Stimulated activated memory B cell treated with anti-CD40 and anti-IgM and Interleukin-4, amounts not matched to agents 10 μg/mL and 1 μg/mL and 100 μg/mL, for 72 hours (primary cell): ENCODE measurements at regions not wholly inside any gene's neighbourhood (a gene's known extent, or its start where the extent isn't known, plus 50 kb on each side); places are given as distances from the start of the nearest gene placed in this dataset.
"Not testable (repeated sequence)": the region's sequence is repeated elsewhere in the genome, so short reads cannot be mapped to it uniquely, and the experiment has no call there.

Experiments used
- ATAC-seq: fragments of 150-1000 bp; cut with Tn5 transposase; 2 replicates; pipeline ENCODE4 v1.10.0; 2021
- H3K27ac Mint-ChIP-seq: one replicate; pipeline ENCODE4 v1.8.0; 2022; ENCODE audit warnings: mild to moderate bottlenecking, mixed read lengths
- H3K27me3 Mint-ChIP-seq: one replicate; pipeline ENCODE4 v1.8.0; 2022; ENCODE audit warnings: mixed read lengths
- H3K36me3 Mint-ChIP-seq: one replicate; pipeline ENCODE4 v1.8.0; 2022; ENCODE audit warnings: mixed read lengths
- H3K4me1 Mint-ChIP-seq: one replicate; pipeline ENCODE4 v1.8.0; 2022; ENCODE audit warnings: mixed read lengths
- H3K4me3 Mint-ChIP-seq: one replicate; pipeline ENCODE4 v1.8.0; 2022; ENCODE audit warnings: mild to moderate bottlenecking, moderate library complexity, mixed read lengths
- H3K9me3 Mint-ChIP-seq: one replicate; pipeline ENCODE4 v1.8.0; 2022; ENCODE audit warnings: mixed read lengths

- not testable (repeated sequence) for H3K4me3 Mint-ChIP-seq, H3K4me1 Mint-ChIP-seq, H3K36me3 Mint-ChIP-seq, ATAC-seq, H3K27ac Mint-ChIP-seq, H3K9me3 Mint-ChIP-seq
- peaks cover 34% of the 10 kb centered on the region for H3K27me3 Mint-ChIP-seq
Observed at GRCh38 chr2:62605471-62605870, 99.5 kb upstream of the TMEM17 start.

- no peak for ATAC-seq
- H3K36me3 Mint-ChIP-seq = peaks cover 8% of the 10 kb centered on the region
- peaks cover 12% of the 10 kb centered on the region for H3K4me1 Mint-ChIP-seq
- H3K4me3 Mint-ChIP-seq = no peak overlapping the region
- H3K27ac Mint-ChIP-seq = no peak overlapping the region
- peaks cover 34% of the 10 kb centered on the region for H3K27me3 Mint-ChIP-seq
- peaks cover 13% of the 10 kb centered on the region for H3K9me3 Mint-ChIP-seq
Observed at GRCh38 chr2:62604336-62604735, 98.3 kb upstream of the TMEM17 start.

GRCh38 chr2:62603154-62603712 lies 97.2 kb upstream of the TMEM17 start:
- Mint-ChIP-seq H3K27ac (no peak overlapping the region), H3K27me3 (peaks cover 34% of the 10 kb centered on the region), H3K9me3 (peaks cover 13% of the 10 kb centered on the region), H3K4me1 (peaks cover 17% of the 10 kb centered on the region), H3K4me3 (no peak overlapping the region), H3K36me3 (peaks cover 8% of the 10 kb centered on the region)
- ATAC-seq = no peak

GRCh38 chr2:62599674-62600410 lies 93.8 kb upstream of the TMEM17 start:
- not testable (repeated sequence) for H3K4me3 Mint-ChIP-seq, H3K36me3 Mint-ChIP-seq, ATAC-seq, H3K27ac Mint-ChIP-seq, H3K9me3 Mint-ChIP-seq
- Mint-ChIP-seq H3K4me1 (peaks cover 17% of the 10 kb centered on the region), H3K27me3 (peaks cover 15% of the 10 kb centered on the region)

GRCh38 chr2:62597323-62597722 lies 91.3 kb upstream of the TMEM17 start:
- Mint-ChIP-seq H3K4me1 (peaks cover 17% of the 10 kb centered on the region), H3K9me3 (peaks cover 4% of the 10 kb centered on the region), H3K27ac (no peak overlapping the region), H3K4me3 (no peak overlapping the region), H3K36me3 (no peaks in the 10 kb centered on the region), H3K27me3 (no peaks in the 10 kb centered on the region)
- no peak for ATAC-seq

GRCh38 chr2:62596061-62596921 lies 90.3 kb upstream of the TMEM17 start:
- Mint-ChIP-seq H3K27ac (no peak overlapping the region), H3K27me3 (no peaks in the 10 kb centered on the region), H3K4me1 (peaks cover 17% of the 10 kb centered on the region), H3K4me3 (no peak overlapping the region), H3K36me3 (no peaks in the 10 kb centered on the region), H3K9me3 (peaks cover 4% of the 10 kb centered on the region)
- no peak for ATAC-seq

- Mint-ChIP-seq H3K4me3 (no peak overlapping the region), H3K4me1 (peaks cover 15% of the 10 kb centered on the region), H3K27ac (no peak overlapping the region), H3K27me3 (no peaks in the 10 kb centered on the region), H3K9me3 (peaks cover 4% of the 10 kb centered on the region), H3K36me3 (no peaks in the 10 kb centered on the region)
- no peak for ATAC-seq
Observed at GRCh38 chr2:62595474-62595873, 89.5 kb upstream of the TMEM17 start.

- peaks cover 5% of the 10 kb centered on the region for H3K4me1 Mint-ChIP-seq
- H3K36me3 Mint-ChIP-seq = no peaks in the 10 kb centered on the region
- H3K27ac Mint-ChIP-seq = no peak overlapping the region
- no peak overlapping the region for H3K4me3 Mint-ChIP-seq
- no peak for ATAC-seq
- no peaks in the 10 kb centered on the region for H3K9me3 Mint-ChIP-seq
- H3K27me3 Mint-ChIP-seq = peaks cover 3% of the 10 kb centered on the region
Observed at GRCh38 chr2:62593825-62594224, 87.8 kb upstream of the TMEM17 start.

- H3K27me3 Mint-ChIP-seq = peaks cover 20% of the 10 kb centered on the region
- H3K4me1 Mint-ChIP-seq = no peaks in the 10 kb centered on the region
- H3K9me3 Mint-ChIP-seq = no peaks in the 10 kb centered on the region
- H3K4me3 Mint-ChIP-seq = no peak overlapping the region
- H3K27ac Mint-ChIP-seq = no peak overlapping the region
- no peak for ATAC-seq
- no peaks in the 10 kb centered on the region for H3K36me3 Mint-ChIP-seq
Observed at GRCh38 chr2:62591491-62591890, 85.5 kb upstream of the TMEM17 start.

GRCh38 chr2:62589691-62590356 lies 83.8 kb upstream of the TMEM17 start:
- Mint-ChIP-seq H3K27me3 (peaks cover 30% of the 10 kb centered on the region), H3K36me3 (no peaks in the 10 kb centered on the region), H3K4me1 (no peaks in the 10 kb centered on the region), H3K27ac (no peak overlapping the region), H3K4me3 (no peak overlapping the region), H3K9me3 (no peaks in the 10 kb centered on the region)
- ATAC-seq = no peak

GRCh38 chr2:62587592-62587991 lies 81.6 kb upstream of the TMEM17 start:
- H3K36me3 Mint-ChIP-seq = no peaks in the 10 kb centered on the region
- no peaks in the 10 kb centered on the region for H3K4me1 Mint-ChIP-seq
- H3K27ac Mint-ChIP-seq = no peak overlapping the region
- no peak overlapping the region for H3K4me3 Mint-ChIP-seq
- no peaks in the 10 kb centered on the region for H3K9me3 Mint-ChIP-seq
- peaks cover 32% of the 10 kb centered on the region for H3K27me3 Mint-ChIP-seq
- no peak for ATAC-seq

GRCh38 chr2:62586981-62587380 lies 81.0 kb upstream of the TMEM17 start:
- H3K9me3 Mint-ChIP-seq = no peaks in the 10 kb centered on the region
- H3K36me3 Mint-ChIP-seq = no peaks in the 10 kb centered on the region
- no peak for ATAC-seq
- no peak overlapping the region for H3K27ac Mint-ChIP-seq
- H3K4me1 Mint-ChIP-seq = no peaks in the 10 kb centered on the region
- no peak overlapping the region for H3K4me3 Mint-ChIP-seq
- H3K27me3 Mint-ChIP-seq = peaks cover 32% of the 10 kb centered on the region

- no peaks in the 10 kb centered on the region for H3K9me3 Mint-ChIP-seq
- peaks cover 14% of the 10 kb centered on the region for H3K27me3 Mint-ChIP-seq
- no peak overlapping the region for H3K4me3 Mint-ChIP-seq
- no peaks in the 10 kb centered on the region for H3K36me3 Mint-ChIP-seq
- no peaks in the 10 kb centered on the region for H3K4me1 Mint-ChIP-seq
- ATAC-seq = no peak
- H3K27ac Mint-ChIP-seq = no peak overlapping the region
Observed at GRCh38 chr2:62578803-62579640, 73.0 kb upstream of the TMEM17 start.

- no peak for ATAC-seq
- H3K4me1 Mint-ChIP-seq = no peaks in the 10 kb centered on the region
- H3K27ac Mint-ChIP-seq = no peak overlapping the region
- H3K27me3 Mint-ChIP-seq = peaks cover 14% of the 10 kb centered on the region
- H3K9me3 Mint-ChIP-seq = no peaks in the 10 kb centered on the region
- no peaks in the 10 kb centered on the region for H3K36me3 Mint-ChIP-seq
- H3K4me3 Mint-ChIP-seq = no peak overlapping the region
Observed at GRCh38 chr2:62577994-62578781, 72.2 kb upstream of the TMEM17 start.
